Endothelial cell of umbilical vein (primary cell): ENCODE measurements at regions not wholly inside any gene's neighbourhood (a gene's known extent, or its start where the extent isn't known, plus 50 kb on each side); places are given as distances from the start of the nearest gene placed in this dataset.

ENCODE experiments used
- CTCF ChIP-seq, 2 donors: IDR thresholded peaks; 1 replicate in 1 of 2; 2 replicates in 1 of 2; pipeline ENCODE4 v1.5.1; 2011; ENCODE audit warnings: low read length in 2 of 2, mild to moderate bottlenecking in 2 of 2, moderate library complexity in 2 of 2, control low read depth in 1 of 2, inconsistent platforms in 1 of 2, low read depth in 1 of 2; ENCODE audit not compliant: insufficient read depth in 1 of 2; ENCODE audit errors: extremely low read depth in 1 of 2
- EZH2 ChIP-seq: IDR thresholded peaks from 2 replicates; pipeline ENCODE4 v1.6.1; 2012; ENCODE audit warnings: borderline replicate concordance, low read depth, mild to moderate bottlenecking, moderate library complexity, low read length, inconsistent platforms; ENCODE audit not compliant: severe bottlenecking
- FOS ChIP-seq: IDR thresholded peaks from 2 replicates; pipeline ENCODE4 v1.6.1; 2011; ENCODE audit warnings: mild to moderate bottlenecking, low read length, moderate library complexity, borderline replicate concordance; ENCODE audit not compliant: insufficient read depth
- GATA2 ChIP-seq: IDR thresholded peaks from 2 replicates; pipeline ENCODE4 v1.7.0; 2011; ENCODE audit warnings: low read depth, mild to moderate bottlenecking, moderate library complexity, mixed read lengths, low read length; ENCODE audit not compliant: insufficient read length, insufficient read depth
- JUN ChIP-seq: IDR thresholded peaks from 2 replicates; pipeline ENCODE4 v1.6.1; 2011; ENCODE audit warnings: borderline replicate concordance, low read depth; ENCODE audit not compliant: insufficient read length, insufficient read depth
- MAX ChIP-seq: IDR thresholded peaks from 2 replicates; pipeline ENCODE4 v1.6.1; 2011; ENCODE audit not compliant: insufficient read depth, insufficient read length
- MYC ChIP-seq: IDR thresholded peaks from one replicate; pipeline ENCODE4 v1.6.1; 2011; ENCODE audit warnings: mild to moderate bottlenecking, low read depth, low read length
- POLR2A ChIP-seq: IDR thresholded peaks from 2 replicates; pipeline ENCODE4 v1.6.1; 2012; ENCODE audit warnings: low read depth, mild to moderate bottlenecking, control low read depth, low read length
- POLR2AphosphoS5 ChIP-seq: IDR thresholded peaks from 2 replicates; pipeline ENCODE4 v1.6.1; 2012; ENCODE audit warnings: low read depth, mild to moderate bottlenecking, control low read depth, low read length, moderate library complexity; ENCODE audit not compliant: insufficient read depth

- TF ChIP-seq EZH2 (no peak), CTCF (IDR thresholded peaks at IDR 0.05; ENCODE audit: extremely low read depth in 1 of 2, insufficient read depth in 1 of 2, low read depth in 1 of 2, low read length in 2 of 2) (no peak), MAX (no peak), JUN (no peak), POLR2AphosphoS5 (no peak), FOS (no peak), POLR2A (no peak), MYC (no peak), GATA2 (no peak)
These were observed 971.5 kb downstream of the C4orf33 start for GRCh38 chr4:130067419-130067818.
